HepG2 (cell line): ENCODE measurements at regions not wholly inside any gene's neighbourhood (a gene's known extent, or its start where the extent isn't known, plus 50 kb on each side); places are given as distances from the start of the nearest gene placed in this dataset.

Experiments used
- ATAC-seq: fragments of 200-7000 bp; cut with Tn5 transposase; 3 replicates; pipeline ENCODE4 v1.9.1; 2020; ENCODE audit warnings: mild to moderate bottlenecking, moderate library complexity
- BruUV-seq: library from RNA; stranded (reverse); fragments of 400-500 nt; replicated peaks from 2 replicates; lab custom pipeline; 2021; lab: Mats Ljungman, UMichigan
- CTCF ChIA-PET: fragments of 300-600 bp; formaldehyde crosslinking; extraction: SDS; loops from one replicate; lab custom pipeline; 2021; ENCODE audit warnings: low total read pairs, inconsistent platforms, low intra/inter-chr PET ratio; lab: Yijun Ruan, JAX
- POLR2A ChIA-PET: fragments of 350-600 bp; sonication (Branson Sonifier 250); formaldehyde crosslinking; loops from one replicate; lab custom pipeline; 2020; ENCODE audit warnings: antibody characterized with exemption, inconsistent platforms; lab: Yijun Ruan, JAX
- DNase-seq: peaks from one replicate; pipeline ENCODE4 v3.0.0-alpha.2; 2015; ENCODE audit warnings: low spot score
- FAIRE-seq: peaks from 3 replicates; lab custom pipeline; 2011; peaks lifted over from hg19 to GRCh38; lab: Jason Lieb, UNC
- H2AFZ ChIP-seq: one replicate; pipeline ENCODE4 v1.6.1; 2011; ENCODE audit warnings: low read length, inconsistent platforms
- H3K27ac ChIP-seq: fragments of 300-600 bp; 3 replicates; pipeline ENCODE4 v1.8.0; 2011; ENCODE audit warnings: mixed run types, mild to moderate bottlenecking, mixed read lengths, low read length, inconsistent platforms; ENCODE audit not compliant: insufficient read depth; ENCODE audit errors: extremely low read length
- H3K27me3 ChIP-seq, 2 experiments: fragments of 200-600 bp in 1 of 2; 2 replicates in 1 of 2; 3 replicates in 1 of 2; pipeline versions ENCODE4 v1.6.0 to v1.8.0; 2011; ENCODE audit warnings: low read length in 2 of 2, mild to moderate bottlenecking in 2 of 2, moderate library complexity in 2 of 2, inconsistent platforms in 1 of 2; ENCODE audit not compliant: insufficient read depth in 2 of 2, control insufficient read depth in 1 of 2
- H3K36me3 ChIP-seq, 2 experiments: fragments of 200-600 bp in 1 of 2; replicated peaks in 1 of 2; 2 replicates in 1 of 2; 3 replicates in 1 of 2; pipeline versions ENCODE4 v1.5.1 to v1.8.0; 2011; ENCODE audit warnings: low read length in 2 of 2, inconsistent platforms in 1 of 2; ENCODE audit not compliant: insufficient read depth in 2 of 2, control insufficient read depth in 1 of 2
- H3K4me1 ChIP-seq: 2 replicates; pipeline ENCODE4 v1.5.1; 2012; ENCODE audit warnings: low read length, inconsistent platforms; ENCODE audit not compliant: insufficient read depth
- H3K4me2 ChIP-seq: 2 replicates; pipeline ENCODE4 v1.6.0; 2011; ENCODE audit warnings: low read depth, low read length, inconsistent platforms
- H3K4me3 ChIP-seq, 3 experiments: fragments of 200-600 bp in 1 of 3; sonication (generic), shearing (Covaris generic) in 1 of 3; replicated peaks in 1 of 3; 2 replicates each; pipeline ENCODE4 v1.5.1; 2011 to 2016; ENCODE audit warnings: low read length in 3 of 3, inconsistent platforms in 2 of 3, low read depth in 2 of 3, mild to moderate bottlenecking in 2 of 3, control low read depth in 1 of 3, mixed read lengths in 1 of 3; ENCODE audit not compliant: insufficient read depth in 1 of 3
- H3K79me2 ChIP-seq: one replicate; pipeline ENCODE4 v1.6.1; 2011; ENCODE audit warnings: low read length, inconsistent platforms; ENCODE audit not compliant: insufficient read depth
- H3K9ac ChIP-seq: 2 replicates; pipeline ENCODE4 v1.6.0; 2011; ENCODE audit warnings: mild to moderate bottlenecking, low read depth, low read length, inconsistent platforms; ENCODE audit not compliant: insufficient read depth
- H3K9me3 ChIP-seq: 2 replicates; pipeline ENCODE4 v1.5.1; 2012; ENCODE audit warnings: mild to moderate bottlenecking, low read length
- H4K20me1 ChIP-seq: 2 replicates; pipeline ENCODE4 v1.6.0; 2011; ENCODE audit warnings: inconsistent platforms, mild to moderate bottlenecking, low read length, moderate library complexity; ENCODE audit not compliant: insufficient read depth
- ARNTL ChIP-seq: sonication (generic); formaldehyde crosslinking; IDR thresholded peaks from 2 replicates; pipeline ENCODE4 v1.4.0; 2020; ENCODE audit warnings: mild to moderate bottlenecking, missing genetic modification reagents
- CREM ChIP-seq, 2 experiments: sonication (generic) in 1 of 2; formaldehyde crosslinking in 1 of 2; IDR thresholded peaks; 2 replicates each; pipeline versions ENCODE4 v1.4.0 to v1.6.1; 2016 to 2020; ENCODE audit warnings: antibody characterized with exemption in 1 of 2, mild to moderate bottlenecking in 1 of 2, missing genetic modification reagents in 1 of 2
- DMTF1 ChIP-seq: sonication (generic); formaldehyde crosslinking; IDR thresholded peaks from 2 replicates; pipeline ENCODE4 v1.4.0; 2020; ENCODE audit warnings: mild to moderate bottlenecking, missing genetic modification reagents
- ETV5 ChIP-seq: IDR thresholded peaks from 2 replicates; pipeline ENCODE4 v1.6.1; 2018; ENCODE audit warnings: missing biosample characterization, missing genetic modification reagents, inconsistent platforms, borderline replicate concordance
- HNF4G ChIP-seq, 2 experiments: sonication (generic) in 1 of 2; formaldehyde crosslinking in 1 of 2; IDR thresholded peaks; 2 replicates each; pipeline versions ENCODE4 v1.4.0 to v1.6.1; 2011 to 2020; ENCODE audit warnings: borderline replicate concordance in 2 of 2, low read depth in 2 of 2, mild to moderate bottlenecking in 2 of 2, low read length in 1 of 2, missing genetic modification reagents in 1 of 2, moderate library complexity in 1 of 2
- NFIC ChIP-seq: IDR thresholded peaks from 2 replicates; pipeline ENCODE4 v1.6.1; 2012; ENCODE audit warnings: mild to moderate bottlenecking, low read length, inconsistent platforms
- NKX3-1 ChIP-seq: sonication (generic); formaldehyde crosslinking; IDR thresholded peaks from 2 replicates; pipeline ENCODE4 v1.5.0; 2020; ENCODE audit warnings: missing genetic modification reagents
- RARG ChIP-seq: sonication (generic); formaldehyde crosslinking; IDR thresholded peaks from 2 replicates; pipeline ENCODE4 v1.4.0; 2020; ENCODE audit warnings: low read depth, mild to moderate bottlenecking, missing genetic modification reagents
- RXRA ChIP-seq: sonication (generic); formaldehyde crosslinking; IDR thresholded peaks from 2 replicates; pipeline ENCODE4 v1.5.1; 2020; ENCODE audit warnings: missing genetic modification reagents
- SKI ChIP-seq: fragments of 450-650 bp; IDR thresholded peaks from one replicate; pipeline ENCODE4 v1.6.1; 2018; ENCODE audit warnings: mild to moderate bottlenecking; ENCODE audit not compliant: partially characterized antibody
- TEAD3 ChIP-seq: optimal IDR thresholded peaks from 2 replicates; pipeline ENCODE3; 2016; ENCODE audit warnings: borderline replicate concordance
- THYN1 ChIP-seq: sonication (generic); formaldehyde crosslinking; IDR thresholded peaks from 2 replicates; pipeline ENCODE4 v1.8.1; 2023; ENCODE audit warnings: low read depth, mild to moderate bottlenecking, moderate library complexity, missing genetic modification reagents, borderline replicate concordance
- TRAFD1 ChIP-seq: sonication (generic); formaldehyde crosslinking; IDR thresholded peaks from 2 replicates; pipeline ENCODE4 v1.5.1; 2020; ENCODE audit warnings: missing genetic modification reagents, mild to moderate bottlenecking, borderline replicate concordance
- ZBTB2 ChIP-seq: sonication (generic); formaldehyde crosslinking; IDR thresholded peaks from 2 replicates; pipeline ENCODE4 v1.8.0; 2022; ENCODE audit warnings: low read depth, missing genetic modification reagents
- ZBTB37 ChIP-seq: sonication (generic); formaldehyde crosslinking; IDR thresholded peaks from 2 replicates; pipeline ENCODE4 v1.4.0; 2020; ENCODE audit warnings: mild to moderate bottlenecking, missing genetic modification reagents
- ZNF432 ChIP-seq: sonication (generic); formaldehyde crosslinking; IDR thresholded peaks from 2 replicates; pipeline ENCODE4 v1.5.0; 2020; ENCODE audit warnings: missing genetic modification reagents, mild to moderate bottlenecking, borderline replicate concordance
- ZNF891 ChIP-seq: sonication (generic); formaldehyde crosslinking; IDR thresholded peaks from 2 replicates; pipeline ENCODE4 v1.5.0; 2020; ENCODE audit warnings: mild to moderate bottlenecking, missing genetic modification reagents
- WGBS: methylation state at CpG from one replicate; pipeline ENCODE4 v1.1.6; 2017; ENCODE audit warnings: low lambda C conversion rate; 5-methylcytosine and 5-hydroxymethylcytosine counted together
- in situ Hi-C: cut with HindIII; loops from 2 replicates; pipeline ENCODE4 v1.10.0; 2017; ENCODE audit warnings: low pct_unique_long_range_greater_than_20kb; ENCODE audit not compliant: extremely low pct_ligation_motif_present
- intact Hi-C: fragments of 100-400 bp; cut with micrococcal nuclease; formaldehyde crosslinking; loops from one replicate; pipeline ENCODE4 v1.10.0; 2022; ENCODE audit not compliant: unreplicated experiment

GRCh38 chr5:3333836-3334235 is 261.8 kb upstream of the IRX1 start:
- Histone ChIP-seq H3K4me2 (no peak overlapping the region), H3K27ac (no peak overlapping the region), H3K79me2 (no peaks in the 10 kb centered on the region), H4K20me1 (no peaks in the 10 kb centered on the region), H3K36me3 (no peaks in the 10 kb centered on the region), H3K4me1 (no peaks in the 10 kb centered on the region), H2AFZ (no peak overlapping the region), H3K9ac (no peak overlapping the region), H3K9me3 (no peaks in the 10 kb centered on the region), H3K27me3 (peaks cover 0 to 7% of the 10 kb centered on the region in 2 experiments; a peak in 2 of 5 replicates), H3K4me3 (no peak overlapping the region)
- ATAC-seq: no peak
- FAIRE-seq: no peak
- no peak for DNase-seq
- BruUV-seq: no TSS peak
- intact Hi-C loops: no loop called here
- ChIA-PET POLR2A (no interaction called here), CTCF (no interaction called here)
- 10% methylated on average over 6 of the region's 8 CpGs for WGBS
- in situ Hi-C loops: no loop called here
- TF ChIP-seq RXRA: no peak
- TF ChIP-seq ZBTB37 (CRISPR knock-in tag): no peak
- no peak for TF ChIP-seq NFIC
- no peak for TF ChIP-seq TRAFD1 (CRISPR knock-in tag)
- no peak for TF ChIP-seq THYN1 (CRISPR knock-in tag)
- no peak for TF ChIP-seq DMTF1 (CRISPR knock-in tag)
- no peak for TF ChIP-seq ZNF432 (CRISPR knock-in tag)
- no peak for TF ChIP-seq SKI
- no peak for TF ChIP-seq ZNF891 (CRISPR knock-in tag)
- TF ChIP-seq ETV5: no peak
- no peak for TF ChIP-seq CREM (IDR thresholded peaks at IDR 0.05)
- TF ChIP-seq CREM (CRISPR knock-in tag; IDR thresholded peaks at IDR 0.05): no peak
- no peak for TF ChIP-seq TEAD3
- TF ChIP-seq ARNTL (CRISPR knock-in tag): no peak
- TF ChIP-seq ZBTB2: no peak
- TF ChIP-seq NKX3-1 (CRISPR knock-in tag): no peak
- TF ChIP-seq RARG (CRISPR knock-in tag): no peak
- TF ChIP-seq HNF4G (IDR thresholded peaks at IDR 0.05; ENCODE audit: borderline replicate concordance, low read depth, low read length): no peak
- TF ChIP-seq HNF4G (CRISPR knock-in tag; IDR thresholded peaks at IDR 0.05; ENCODE audit: borderline replicate concordance, low read depth): no peak
